Mesenchymal stem cell (in vitro differentiated cells and primary cell): ENCODE measurements at regions not wholly inside any gene's neighbourhood (a gene's known extent, or its start where the extent isn't known, plus 50 kb on each side); places are given as distances from the start of the nearest gene placed in this dataset.

Experiments used
- DNase-seq: peaks from one replicate; pipeline ENCODE4 v3.0.0-alpha.2; 2013
- H2AFZ ChIP-seq: one replicate; pipeline ENCODE4 v1.6.1; 2013; ENCODE audit warnings: low read depth, mild to moderate bottlenecking, control low read depth, inconsistent platforms, low read length, moderate library complexity
- H2AK5ac ChIP-seq: 2 replicates; pipeline ENCODE4 v1.6.1; 2013; ENCODE audit warnings: low read length, moderate library complexity, mild to moderate bottlenecking, inconsistent platforms; ENCODE audit not compliant: severe bottlenecking
- H2BK120ac ChIP-seq: one replicate; pipeline ENCODE4 v1.6.1; 2013; ENCODE audit warnings: low read depth, mild to moderate bottlenecking, inconsistent platforms, low read length, moderate library complexity
- H2BK12ac ChIP-seq, 2 experiments: one replicate each; pipeline ENCODE4 v1.6.1; 2013; ENCODE audit warnings: inconsistent platforms in 2 of 2, low read length in 2 of 2, mild to moderate bottlenecking in 2 of 2, moderate library complexity in 2 of 2, control low read depth in 1 of 2
- H2BK15ac ChIP-seq: one replicate; pipeline ENCODE4 v1.6.1; 2013; ENCODE audit warnings: mild to moderate bottlenecking, low read depth, inconsistent platforms; ENCODE audit not compliant: poor library complexity, severe bottlenecking
- H2BK5ac ChIP-seq: 2 replicates; pipeline ENCODE4 v1.6.1; 2013; ENCODE audit warnings: low read depth, mild to moderate bottlenecking, low read length, control low read depth, inconsistent platforms; ENCODE audit not compliant: poor library complexity, severe bottlenecking
- H3K14ac ChIP-seq, 2 experiments: one replicate each; pipeline ENCODE4 v1.6.1; 2013; ENCODE audit warnings: inconsistent platforms in 2 of 2, low read length in 2 of 2, control low read depth in 1 of 2, mild to moderate bottlenecking in 1 of 2, moderate library complexity in 1 of 2
- H3K18ac ChIP-seq, 2 experiments: one replicate each; pipeline ENCODE4 v1.6.1; 2013; ENCODE audit warnings: inconsistent platforms in 2 of 2, low read length in 2 of 2, control low read depth in 1 of 2, low read depth in 1 of 2, mild to moderate bottlenecking in 1 of 2
- H3K23ac ChIP-seq, 2 experiments: one replicate each; pipeline ENCODE4 v1.6.1; 2013; ENCODE audit warnings: inconsistent platforms in 2 of 2, low read length in 2 of 2, mild to moderate bottlenecking in 2 of 2, moderate library complexity in 2 of 2, control low read depth in 1 of 2
- H3K27ac ChIP-seq: 2 replicates; pipeline ENCODE4 v1.5.1; 2013; ENCODE audit warnings: mild to moderate bottlenecking, moderate library complexity, low read length, control low read depth, inconsistent platforms; ENCODE audit not compliant: poor library complexity, severe bottlenecking
- H3K27me3 ChIP-seq, 2 experiments: 2 replicates each; pipeline versions ENCODE4 v1.6.1 to v1.7.0; 2013; ENCODE audit warnings: low read length in 2 of 2, mild to moderate bottlenecking in 2 of 2, moderate library complexity in 2 of 2, control low read depth in 1 of 2, inconsistent platforms in 1 of 2; ENCODE audit not compliant: control insufficient read depth in 1 of 2, insufficient read depth in 1 of 2
- H3K36me3 ChIP-seq, 2 experiments: 2 replicates each; pipeline versions ENCODE4 v1.6.1 to v1.7.0; 2013; ENCODE audit warnings: low read length in 2 of 2, control low read depth in 1 of 2, inconsistent platforms in 1 of 2, low read depth in 1 of 2, mild to moderate bottlenecking in 1 of 2; ENCODE audit not compliant: insufficient read depth in 2 of 2, control insufficient read depth in 1 of 2
- H3K4ac ChIP-seq, 2 experiments: one replicate each; pipeline ENCODE4 v1.6.1; 2013; ENCODE audit warnings: inconsistent platforms in 2 of 2, low read length in 2 of 2, mild to moderate bottlenecking in 2 of 2, moderate library complexity in 2 of 2, control low read depth in 1 of 2, low read depth in 1 of 2
- H3K4me1 ChIP-seq: 2 replicates; pipeline ENCODE4 v1.6.1; 2013; ENCODE audit warnings: low read depth, low read length, control low read depth; ENCODE audit not compliant: control insufficient read depth, insufficient read depth
- H3K4me2 ChIP-seq: 2 replicates; pipeline ENCODE4 v1.6.1; 2013; ENCODE audit warnings: low read length, mild to moderate bottlenecking, inconsistent platforms; ENCODE audit not compliant: poor library complexity, severe bottlenecking
- H3K4me3 ChIP-seq, 2 experiments: 2 replicates each; pipeline versions ENCODE4 v1.5.1 to v1.7.0; 2013; ENCODE audit warnings: low read length in 2 of 2, mild to moderate bottlenecking in 2 of 2, control low read depth in 1 of 2, low read depth in 1 of 2; ENCODE audit not compliant: insufficient read depth in 1 of 2
- H3K79me1 ChIP-seq: replicated peaks from 2 replicates; pipeline ENCODE4 v1.6.1; 2013; ENCODE audit warnings: mild to moderate bottlenecking, control low read depth, low read length, inconsistent platforms; ENCODE audit not compliant: poor library complexity, severe bottlenecking
- H3K9ac ChIP-seq: 2 replicates; pipeline ENCODE4 v1.7.0; 2013; ENCODE audit warnings: mild to moderate bottlenecking, low read length, moderate library complexity
- H3K9me3 ChIP-seq: 2 replicates; pipeline ENCODE4 v1.7.0; 2013; ENCODE audit warnings: mild to moderate bottlenecking, low read length; ENCODE audit not compliant: control insufficient read depth
- H4K8ac ChIP-seq: one replicate; pipeline ENCODE4 v1.6.1; 2013; ENCODE audit warnings: inconsistent platforms, mild to moderate bottlenecking, low read length, moderate library complexity
- H4K91ac ChIP-seq: one replicate; pipeline ENCODE4 v1.6.1; 2013; ENCODE audit warnings: mild to moderate bottlenecking, low read length, inconsistent platforms
- WGBS: methylation state at CpG from one replicate; pipeline ENCODE4 v1.1.7; 2013; ENCODE audit warnings: mixed read lengths; 5-methylcytosine and 5-hydroxymethylcytosine counted together

GRCh38 chr20:62543470-62544302 is 67.9 kb upstream of the GATA5 start:
- Histone ChIP-seq H4K91ac (no peak overlapping the region), H3K18ac (no peak overlapping the region), H3K4me2 (no peak overlapping the region), H2BK120ac (no peak overlapping the region), H3K4ac (no peak overlapping the region), H2AK5ac (no peak overlapping the region), H3K9me3 (peaks cover 8% of the 10 kb centered on the region), H2BK15ac (no peak overlapping the region), H3K14ac (no peak overlapping the region), H3K4me3 (no peak overlapping the region), H3K79me1 (no peaks in the 10 kb centered on the region), H2AFZ (no peak overlapping the region), H3K23ac (no peak overlapping the region), H4K8ac (no peak overlapping the region), H3K27ac (no peak overlapping the region), H2BK12ac (no peak overlapping the region), H3K4me1 (peaks cover 6% of the 10 kb centered on the region), H2BK5ac (no peak overlapping the region), H3K36me3 (no peaks in the 10 kb centered on the region), H3K27me3 (peaks cover 54 to 78% of the 10 kb centered on the region in 2 experiments), H3K9ac (no peak overlapping the region)
- WGBS: 79% methylated on average over 27 of the region's 27 CpGs
- no peak for DNase-seq

- no peak overlapping the region for H3K14ac ChIP-seq
- no peak for DNase-seq
- no peak overlapping the region for H3K4me2 ChIP-seq
- H3K4me3 ChIP-seq: no peak overlapping the region
- no peak overlapping the region for H3K4ac ChIP-seq
- no peaks in the 10 kb centered on the region for H3K36me3 ChIP-seq
- no peak overlapping the region for H2BK5ac ChIP-seq
- peaks cover 8% of the 10 kb centered on the region for H3K9me3 ChIP-seq
- no peak overlapping the region for H4K8ac ChIP-seq
- H4K91ac ChIP-seq: no peak overlapping the region
- H3K18ac ChIP-seq: no peak overlapping the region
- H3K27me3 ChIP-seq: peaks cover 63 to 81% of the 10 kb centered on the region in 2 experiments
- H3K9ac ChIP-seq: no peak overlapping the region
- H3K27ac ChIP-seq: no peak overlapping the region
- H2AK5ac ChIP-seq: no peak overlapping the region
- 88% methylated on average over 9 of the region's 9 CpGs for WGBS
- no peaks in the 10 kb centered on the region for H3K79me1 ChIP-seq
- H2BK120ac ChIP-seq: no peak overlapping the region
- no peak overlapping the region for H3K23ac ChIP-seq
- H2BK15ac ChIP-seq: no peak overlapping the region
- H2BK12ac ChIP-seq: no peak overlapping the region
- no peak overlapping the region for H2AFZ ChIP-seq
- peaks cover 6% of the 10 kb centered on the region for H3K4me1 ChIP-seq
Measured at GRCh38 chr20:62544505-62545055, 68.8 kb upstream of the GATA5 start.

DNA sequence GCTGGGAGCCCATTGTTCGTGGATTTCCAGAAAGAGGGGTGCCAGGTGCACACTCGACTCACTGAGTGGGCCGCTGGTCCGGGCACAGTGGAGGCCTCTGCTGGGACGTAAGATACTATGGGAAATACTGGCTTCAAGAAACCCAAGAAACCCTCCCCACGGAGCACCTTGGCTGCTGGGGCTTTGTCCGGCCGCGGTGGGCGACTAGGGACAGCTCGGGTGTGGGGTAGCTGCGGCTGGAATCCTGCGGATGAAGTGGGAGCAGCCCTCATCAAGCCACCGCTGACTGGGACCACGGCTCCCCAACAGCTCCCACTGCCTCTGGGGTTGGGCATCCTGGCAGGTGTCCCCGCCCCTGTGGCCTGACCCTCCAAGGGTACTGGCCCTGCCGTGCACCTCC is 69.5 kb upstream of the GATA5 start:
- H2AK5ac ChIP-seq: no peak overlapping the region
- no peak overlapping the region for H3K14ac ChIP-seq
- H3K27ac ChIP-seq: no peak overlapping the region
- H2BK120ac ChIP-seq: no peak overlapping the region
- no peak overlapping the region for H4K8ac ChIP-seq
- no peaks in the 10 kb centered on the region for H3K36me3 ChIP-seq
- no peaks in the 10 kb centered on the region for H3K79me1 ChIP-seq
- H2AFZ ChIP-seq: no peak overlapping the region
- peaks cover 65 to 81% of the 10 kb centered on the region in 2 experiments for H3K27me3 ChIP-seq
- DNase-seq: no peak
- H3K4me3 ChIP-seq: no peak overlapping the region
- H3K23ac ChIP-seq: no peak overlapping the region
- no peak overlapping the region for H2BK12ac ChIP-seq
- H2BK5ac ChIP-seq: no peak overlapping the region
- no peak overlapping the region for H3K4me2 ChIP-seq
- peaks cover 10% of the 10 kb centered on the region for H3K4me1 ChIP-seq
- H3K9ac ChIP-seq: no peak overlapping the region
- no peak overlapping the region for H3K4ac ChIP-seq
- H3K9me3 ChIP-seq: peaks cover 8% of the 10 kb centered on the region
- H2BK15ac ChIP-seq: no peak overlapping the region
- H3K18ac ChIP-seq: no peak overlapping the region
- no peak overlapping the region for H4K91ac ChIP-seq
- WGBS: 93% methylated on average over 17 of the region's 17 CpGs

DNA sequence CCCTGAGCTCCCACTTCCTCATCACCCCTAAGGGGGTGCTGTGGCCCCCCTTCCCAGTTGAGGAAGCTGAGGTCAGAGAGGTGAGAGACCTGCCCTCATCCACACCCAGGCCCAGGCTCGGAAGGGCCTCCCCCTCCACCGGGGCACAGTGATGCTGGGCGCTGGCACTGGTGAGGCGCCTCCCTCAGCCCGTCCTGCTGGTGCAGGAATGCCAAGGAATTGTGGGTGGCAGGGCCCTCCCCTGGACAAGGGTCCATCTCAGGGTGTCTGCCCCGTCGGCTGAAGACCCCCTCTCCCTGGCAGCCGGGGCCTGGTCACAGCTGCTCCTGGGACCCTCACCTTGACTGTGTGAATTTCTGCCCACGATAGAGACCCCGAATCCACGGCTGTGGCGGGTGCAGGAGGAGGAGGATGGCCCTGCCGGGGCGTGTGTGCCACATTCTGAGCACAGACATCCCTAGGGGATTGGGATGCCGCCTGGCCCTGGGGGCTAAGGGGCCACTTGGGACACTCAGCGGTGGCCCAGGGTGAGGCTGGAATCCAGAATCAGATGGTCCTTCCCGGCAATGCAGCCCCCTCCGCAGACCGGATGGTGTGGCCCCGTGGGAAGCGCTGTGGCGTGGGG is 70.2 kb upstream of the GATA5 start:
- no peak overlapping the region for H4K91ac ChIP-seq

More for the DNA sequence above, 70.2 kb upstream of the GATA5 start:
- H3K9ac ChIP-seq: no peak overlapping the region
- no peak overlapping the region for H3K27ac ChIP-seq
- no peak overlapping the region for H2AFZ ChIP-seq
- no peak overlapping the region for H2AK5ac ChIP-seq
- H3K23ac ChIP-seq: no peak overlapping the region
- peaks cover 8% of the 10 kb centered on the region for H3K9me3 ChIP-seq
- H3K4me2 ChIP-seq: no peak overlapping the region
- H3K4me1 ChIP-seq: peaks cover 16% of the 10 kb centered on the region
- H2BK5ac ChIP-seq: no peak overlapping the region
- H2BK12ac ChIP-seq: no peak overlapping the region
- no peak for DNase-seq
- no peaks in the 10 kb centered on the region for H3K79me1 ChIP-seq
- no peak overlapping the region for H2BK120ac ChIP-seq
- no peaks in the 10 kb centered on the region for H3K36me3 ChIP-seq
- no peak overlapping the region for H3K4ac ChIP-seq
- H3K18ac ChIP-seq: no peak overlapping the region
- H3K4me3 ChIP-seq: no peak overlapping the region
- no peak overlapping the region for H4K8ac ChIP-seq
- H2BK15ac ChIP-seq: no peak overlapping the region
- H3K14ac ChIP-seq: no peak overlapping the region
- 92% methylated on average over 22 of the region's 22 CpGs for WGBS
- peaks cover 64 to 79% of the 10 kb centered on the region in 2 experiments for H3K27me3 ChIP-seq
